Keratinocyte (primary cell): ENCODE measurements at regions not wholly inside any gene's neighbourhood (a gene's known extent, or its start where the extent isn't known, plus 50 kb on each side); places are given as distances from the start of the nearest gene placed in this dataset.

Experiments used
- DNase-seq: peaks from one replicate; pipeline ENCODE4 v3.0.0-alpha.2; 2011; ENCODE audit warnings: low read depth, missing footprints, low spot score
- FAIRE-seq: peaks from 2 replicates; lab custom pipeline; 2011; peaks lifted over from hg19 to GRCh38; lab: Jason Lieb, UNC
- H2AFZ ChIP-seq: 2 replicates; pipeline ENCODE4 v1.6.0; 2012; ENCODE audit warnings: low read length, control low read depth, inconsistent platforms; ENCODE audit not compliant: control insufficient read depth
- H3K27ac ChIP-seq: 2 replicates; pipeline ENCODE4 v1.5.1; 2011; ENCODE audit warnings: low read length; ENCODE audit not compliant: control insufficient read depth, insufficient read depth
- H3K27me3 ChIP-seq: 3 replicates; pipeline ENCODE4 v1.6.0; 2011; ENCODE audit warnings: low read length; ENCODE audit not compliant: control insufficient read depth, insufficient read depth; ENCODE audit errors: extremely low read depth
- H3K36me3 ChIP-seq, 2 experiments: 2 replicates in 1 of 2; 3 replicates in 1 of 2; pipeline ENCODE4 v1.5.1; 2011; ENCODE audit warnings: low read length in 2 of 2, mild to moderate bottlenecking in 1 of 2; ENCODE audit not compliant: control insufficient read depth in 2 of 2, insufficient read depth in 2 of 2; ENCODE audit errors: extremely low read depth in 1 of 2
- H3K4me1 ChIP-seq: 3 replicates; pipeline ENCODE4 v1.5.1; 2011; ENCODE audit warnings: low read length; ENCODE audit not compliant: control insufficient read depth, insufficient read depth; ENCODE audit errors: extremely low read depth
- H3K4me2 ChIP-seq: 3 replicates; pipeline ENCODE4 v1.6.0; 2011; ENCODE audit warnings: low read depth, low read length; ENCODE audit not compliant: control insufficient read depth, insufficient read depth; ENCODE audit errors: extremely low read depth
- H3K4me3 ChIP-seq, 3 experiments: fragments of 200-600 bp in 1 of 3; sonication (generic) in 1 of 3; 2 replicates in 2 of 3; 3 replicates in 1 of 3; pipeline ENCODE4 v1.5.1; 2011 to 2016; ENCODE audit warnings: low read length in 3 of 3, mild to moderate bottlenecking in 3 of 3, control low read depth in 2 of 3, inconsistent platforms in 1 of 3, low read depth in 1 of 3, mixed read lengths in 1 of 3, mixed run types in 1 of 3, moderate library complexity in 1 of 3; ENCODE audit not compliant: control insufficient read depth in 2 of 3, insufficient read depth in 2 of 3; ENCODE audit errors: extremely low read depth in 1 of 3
- H3K79me2 ChIP-seq: 2 replicates; pipeline ENCODE4 v1.6.0; 2012; ENCODE audit warnings: low read length; ENCODE audit not compliant: control insufficient read depth, insufficient read depth
- H3K9ac ChIP-seq: 3 replicates; pipeline ENCODE4 v1.6.0; 2011; ENCODE audit warnings: low read length; ENCODE audit not compliant: control insufficient read depth, insufficient read depth; ENCODE audit errors: extremely low read depth
- H3K9me1 ChIP-seq: 3 replicates; pipeline ENCODE4 v1.6.0; 2011; ENCODE audit warnings: low read length; ENCODE audit not compliant: control insufficient read depth, insufficient read depth; ENCODE audit errors: extremely low read depth
- H3K9me3 ChIP-seq: 2 replicates; pipeline ENCODE4 v1.5.1; 2012; ENCODE audit warnings: low read depth, low read length; ENCODE audit not compliant: control insufficient read depth
- H4K20me1 ChIP-seq: 3 replicates; pipeline ENCODE4 v1.6.0; 2011; ENCODE audit warnings: low read length; ENCODE audit not compliant: control insufficient read depth, insufficient read depth; ENCODE audit errors: extremely low read depth
- CTCF ChIP-seq, 3 experiments: IDR thresholded peaks in 1 of 3; conservative IDR thresholded peaks in 1 of 3; optimal IDR thresholded peaks in 1 of 3; 2 replicates in 2 of 3; 3 replicates in 1 of 3; pipeline versions ENCODE3 to v1.5.1; 2011; ENCODE audit warnings: low read length in 3 of 3, mild to moderate bottlenecking in 3 of 3, moderate library complexity in 2 of 3, control low read depth in 1 of 3, inconsistent platforms in 1 of 3; ENCODE audit not compliant: insufficient read depth in 2 of 3; ENCODE audit errors: extremely low read depth in 1 of 3
- EZH2 ChIP-seq: IDR thresholded peaks from one replicate; pipeline ENCODE4 v1.6.1; 2012; ENCODE audit warnings: inconsistent platforms, mild to moderate bottlenecking, low read length, moderate library complexity
- dilution Hi-C: fragments of 300-500 bp; cut with MboI; formaldehyde crosslinking; loops from one replicate; pipeline ENCODE4 v1.7.0; 2020; ENCODE audit warnings: low sequenced_read_pairs; ENCODE audit not compliant: extremely low pct_ligation_motif_present

- Histone ChIP-seq H3K4me3 (no peak overlapping the region), H3K36me3 (no peaks in the 10 kb centered on the region), H2AFZ (no peak overlapping the region), H4K20me1 (no peaks in the 10 kb centered on the region), H3K79me2 (no peaks in the 10 kb centered on the region), H3K9me1 (no peaks in the 10 kb centered on the region), H3K27me3 (no peaks in the 10 kb centered on the region), H3K4me2 (no peak overlapping the region), H3K27ac (no peak overlapping the region), H3K9me3 (peaks cover 12% of the 10 kb centered on the region), H3K9ac (no peak overlapping the region), H3K4me1 (no peaks in the 10 kb centered on the region)
- FAIRE-seq = no peak
- no peak for TF ChIP-seq CTCF (optimal IDR thresholded peaks at IDR 0.05 in 1 of 3, IDR thresholded peaks at IDR 0.05 in 1 of 3, conservative IDR thresholded peaks at IDR 0.05 in 1 of 3; ENCODE audit: extremely low read depth in 1 of 3, insufficient read depth in 2 of 3, low read length in 3 of 3)
- TF ChIP-seq EZH2 = no peak
- dilution Hi-C loops = no loop called here
- DNase-seq = no peak
These were observed 265.5 kb downstream of the EIPR1 start for GRCh38 chr2:3112131-3112530.

- Histone ChIP-seq H3K9ac (no peak overlapping the region), H3K9me1 (no peaks in the 10 kb centered on the region), H3K27me3 (no peaks in the 10 kb centered on the region), H3K27ac (no peak overlapping the region), H3K4me2 (no peak overlapping the region), H2AFZ (no peak overlapping the region), H4K20me1 (no peaks in the 10 kb centered on the region), H3K36me3 (no peaks in the 10 kb centered on the region), H3K79me2 (no peaks in the 10 kb centered on the region), H3K4me1 (no peaks in the 10 kb centered on the region), H3K4me3 (no peak overlapping the region), H3K9me3 (peaks cover 12% of the 10 kb centered on the region)
- dilution Hi-C loops = no loop called here
- TF ChIP-seq CTCF (optimal IDR thresholded peaks at IDR 0.05 in 1 of 3, IDR thresholded peaks at IDR 0.05 in 1 of 3, conservative IDR thresholded peaks at IDR 0.05 in 1 of 3; ENCODE audit: extremely low read depth in 1 of 3, insufficient read depth in 2 of 3, low read length in 3 of 3) (no peak), EZH2 (no peak)
- DNase-seq (no peak), FAIRE-seq (no peak)
These were observed 266.5 kb downstream of the EIPR1 start for GRCh38 chr2:3110994-3111666.
